ENCODE measurements at regions not wholly inside any gene's neighbourhood (a gene's known extent, or its start where the extent isn't known, plus 50 kb on each side); places are given as distances from the start of the nearest gene placed in this dataset.
"Not testable (repeated sequence)": the region's sequence is repeated elsewhere in the genome, so short reads cannot be mapped to it uniquely, and the experiment has no call there.

- Histone ChIP-seq H3K27ac (ENCODE audit: insufficient read depth, low read length, poor library complexity, severe bottlenecking) (peak overlapping the region; percentile 55), H3K36me3 (ENCODE audit: control insufficient read depth, insufficient read depth, low read length) (no peaks in the 10 kb centered on the region), H3K9me3 (ENCODE audit: control insufficient read depth, low read length) (no peaks in the 10 kb centered on the region), H3K4me3 (ENCODE audit: insufficient read depth, low read depth, low read length, poor library complexity, severe bottlenecking) (no peak overlapping the region), H3K4me1 (ENCODE audit: control insufficient read depth, insufficient read depth, low read length, poor library complexity, severe bottlenecking) (peaks cover 8% of the 10 kb centered on the region), H3K27me3 (replicated peaks; ENCODE audit: control insufficient read depth, insufficient read depth, low read length, poor library complexity, severe bottlenecking) (no peaks in the 10 kb centered on the region)
- DNase-seq = no peak
Observed at GRCh38 chr14:106395456-106396050, 869.2 kb downstream of the TMEM121 start.

DNA sequence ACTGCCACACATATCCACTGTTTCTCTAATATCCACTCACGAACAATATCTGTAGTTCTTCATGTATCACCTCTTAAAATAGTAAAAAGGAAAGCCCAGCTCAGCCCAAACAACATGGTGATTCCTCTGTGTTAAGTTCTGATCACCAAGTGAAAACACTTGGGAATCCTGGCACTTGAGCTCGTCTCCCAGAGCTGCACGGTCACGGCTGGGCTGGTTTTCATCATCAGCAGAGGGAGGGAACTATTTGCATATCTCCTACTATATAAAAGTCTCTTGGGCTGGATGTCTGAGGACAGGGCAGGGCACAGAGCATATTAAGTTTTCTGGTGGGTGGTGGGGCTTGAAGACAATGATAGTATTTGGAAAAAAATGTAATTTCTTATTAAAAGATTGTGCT is 870.6 kb downstream of the TMEM121 start:
- Histone ChIP-seq H3K4me3 (ENCODE audit: insufficient read depth, low read depth, low read length, poor library complexity, severe bottlenecking) (peak overlapping the region; percentile 24), H3K27me3 (replicated peaks; ENCODE audit: control insufficient read depth, insufficient read depth, low read length, poor library complexity, severe bottlenecking) (no peaks in the 10 kb centered on the region), H3K36me3 (ENCODE audit: control insufficient read depth, insufficient read depth, low read length) (no peaks in the 10 kb centered on the region), H3K9me3 (ENCODE audit: control insufficient read depth, low read length) (no peaks in the 10 kb centered on the region), H3K27ac (ENCODE audit: insufficient read depth, low read length, poor library complexity, severe bottlenecking) (peak overlapping the region; percentile 38), H3K4me1 (ENCODE audit: control insufficient read depth, insufficient read depth, low read length, poor library complexity, severe bottlenecking) (peaks cover 8% of the 10 kb centered on the region)
- no peak for DNase-seq

GRCh38 chr14:106398931-106399331 is 872.5 kb downstream of the TMEM121 start:
- H3K4me1 ChIP-seq (ENCODE audit: control insufficient read depth, insufficient read depth, low read length, poor library complexity, severe bottlenecking); H3K36me3 ChIP-seq (ENCODE audit: control insufficient read depth, insufficient read depth, low read length); H3K9me3 ChIP-seq (ENCODE audit: control insufficient read depth, low read length); H3K27me3 ChIP-seq (replicated peaks; ENCODE audit: control insufficient read depth, insufficient read depth, low read length, poor library complexity, severe bottlenecking): not testable (repeated sequence)
- peak in 2 of 3 donors; percentile 23 to 58 for DNase-seq
- Histone ChIP-seq H3K4me3 (ENCODE audit: insufficient read depth, low read depth, low read length, poor library complexity, severe bottlenecking) (peak overlapping the region; percentile 17), H3K27ac (ENCODE audit: insufficient read depth, low read length, poor library complexity, severe bottlenecking) (peak overlapping the region; percentile 25)

GRCh38 chr14:106401316-106401715 is 874.9 kb downstream of the TMEM121 start:
- not testable (repeated sequence) for DNase-seq

DNA sequence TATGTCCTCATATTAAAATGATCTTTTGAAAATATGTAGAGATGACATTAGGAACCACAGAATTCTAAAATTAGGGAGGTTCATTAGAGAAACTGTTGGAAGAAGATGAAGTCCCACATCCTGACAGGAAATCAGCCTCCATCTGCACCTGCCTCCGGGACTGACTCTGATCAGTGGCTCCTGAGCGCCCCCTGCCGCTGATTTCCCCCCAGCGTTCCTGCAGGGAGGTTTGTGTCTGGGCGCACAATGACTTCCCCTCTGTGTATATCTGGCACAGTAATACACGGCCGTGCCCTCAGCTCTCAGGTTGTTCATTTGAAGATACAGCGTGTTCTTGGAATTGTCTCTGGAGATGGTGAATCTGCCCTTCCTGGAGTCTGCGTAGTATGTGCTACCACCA is 883.8 kb downstream of the TMEM121 start:
- DNase-seq; H3K36me3 ChIP-seq (ENCODE audit: control insufficient read depth, insufficient read depth, low read length); H3K9me3 ChIP-seq (ENCODE audit: control insufficient read depth, low read length); H3K27ac ChIP-seq (ENCODE audit: insufficient read depth, low read length, poor library complexity, severe bottlenecking); H3K4me3 ChIP-seq (ENCODE audit: insufficient read depth, low read depth, low read length, poor library complexity, severe bottlenecking); H3K4me1 ChIP-seq (ENCODE audit: control insufficient read depth, insufficient read depth, low read length, poor library complexity, severe bottlenecking); H3K27me3 ChIP-seq (replicated peaks; ENCODE audit: control insufficient read depth, insufficient read depth, low read length, poor library complexity, severe bottlenecking): not testable (repeated sequence)

More at GRCh38 chr14:106401316-106401715, 874.9 kb downstream of the TMEM121 start:
- not testable (repeated sequence) for H3K4me3 ChIP-seq (ENCODE audit: insufficient read depth, low read depth, low read length, poor library complexity, severe bottlenecking); H3K4me1 ChIP-seq (ENCODE audit: control insufficient read depth, insufficient read depth, low read length, poor library complexity, severe bottlenecking); H3K36me3 ChIP-seq (ENCODE audit: control insufficient read depth, insufficient read depth, low read length); H3K27me3 ChIP-seq (replicated peaks; ENCODE audit: control insufficient read depth, insufficient read depth, low read length, poor library complexity, severe bottlenecking); H3K9me3 ChIP-seq (ENCODE audit: control insufficient read depth, low read length); H3K27ac ChIP-seq (ENCODE audit: insufficient read depth, low read length, poor library complexity, severe bottlenecking)

DNA sequence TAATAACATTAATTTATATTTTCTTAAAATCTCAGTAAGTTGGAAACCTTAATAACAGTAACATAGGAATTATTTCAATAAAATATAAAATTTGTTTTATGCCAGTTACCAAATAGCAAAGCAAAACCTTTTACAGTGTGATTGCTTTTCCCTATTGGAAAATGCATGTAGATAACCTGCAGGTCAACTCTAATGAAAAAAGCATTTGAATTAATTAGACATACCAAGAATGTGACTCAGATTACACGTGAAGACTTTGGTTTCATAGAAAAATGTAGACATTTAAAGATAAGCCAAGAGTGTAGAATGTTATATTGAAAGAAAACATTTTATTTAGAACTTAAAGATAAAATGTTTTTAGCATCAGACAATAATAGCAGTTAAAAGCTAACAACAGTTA is 888.1 kb downstream of the TMEM121 start:
- Histone ChIP-seq H3K36me3 (ENCODE audit: control insufficient read depth, insufficient read depth, low read length) (no peaks in the 10 kb centered on the region), H3K27ac (ENCODE audit: insufficient read depth, low read length, poor library complexity, severe bottlenecking) (no peak overlapping the region), H3K9me3 (ENCODE audit: control insufficient read depth, low read length) (no peaks in the 10 kb centered on the region), H3K27me3 (replicated peaks; ENCODE audit: control insufficient read depth, insufficient read depth, low read length, poor library complexity, severe bottlenecking) (no peaks in the 10 kb centered on the region), H3K4me3 (ENCODE audit: insufficient read depth, low read depth, low read length, poor library complexity, severe bottlenecking) (no peak overlapping the region), H3K4me1 (ENCODE audit: control insufficient read depth, insufficient read depth, low read length, poor library complexity, severe bottlenecking) (no peaks in the 10 kb centered on the region)
- no peak for DNase-seq

DNA sequence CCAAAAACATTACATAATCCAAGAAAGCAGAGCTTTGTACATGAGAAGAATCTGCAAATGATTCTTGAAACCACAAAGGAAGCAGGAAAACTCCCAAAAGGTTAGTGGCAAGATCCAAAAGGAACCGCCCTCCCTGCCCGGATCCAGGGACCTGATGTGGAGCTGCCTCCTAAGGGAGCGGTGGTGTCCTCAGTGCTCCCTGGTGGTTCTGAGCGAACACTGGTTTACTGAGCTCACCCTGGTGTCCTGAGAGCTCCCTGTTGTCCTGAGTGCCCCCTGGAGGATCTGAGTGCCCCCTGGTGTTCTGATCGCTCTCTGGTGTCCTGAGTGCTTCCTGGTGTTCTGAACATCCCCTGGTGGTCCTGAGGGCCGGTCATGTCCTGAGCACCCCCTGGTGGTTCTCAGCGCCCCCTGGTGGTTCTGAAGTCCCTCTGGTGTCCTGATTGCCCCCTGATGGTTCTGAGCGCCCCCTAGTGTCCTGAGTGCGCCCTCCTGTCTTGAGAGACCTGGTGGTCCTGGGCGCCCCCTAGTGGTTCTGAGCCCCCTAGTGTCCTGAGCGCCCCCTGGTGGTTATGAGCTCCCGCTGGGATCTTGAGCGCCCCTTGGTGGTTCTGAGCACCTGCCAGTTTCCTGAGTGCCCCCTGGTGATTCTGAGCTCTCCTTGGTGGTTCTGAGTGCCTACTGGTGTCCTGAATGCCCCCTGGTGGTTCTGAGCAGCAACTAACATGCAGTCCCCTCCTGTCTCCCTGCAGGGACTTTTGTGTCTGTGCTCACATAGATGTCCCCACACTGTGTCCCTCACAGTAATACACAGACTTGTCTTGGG is 891.1 kb downstream of the TMEM121 start:
- H3K27ac ChIP-seq (ENCODE audit: insufficient read depth, low read length, poor library complexity, severe bottlenecking) = no peak overlapping the region
- H3K36me3 ChIP-seq (ENCODE audit: control insufficient read depth, insufficient read depth, low read length) = no peaks in the 10 kb centered on the region
- H3K4me1 ChIP-seq (ENCODE audit: control insufficient read depth, insufficient read depth, low read length, poor library complexity, severe bottlenecking) = no peaks in the 10 kb centered on the region
- no peaks in the 10 kb centered on the region for H3K9me3 ChIP-seq (ENCODE audit: control insufficient read depth, low read length)
- no peak overlapping the region for H3K4me3 ChIP-seq (ENCODE audit: insufficient read depth, low read depth, low read length, poor library complexity, severe bottlenecking)
- H3K27me3 ChIP-seq (replicated peaks; ENCODE audit: control insufficient read depth, insufficient read depth, low read length, poor library complexity, severe bottlenecking) = no peaks in the 10 kb centered on the region
- DNase-seq = peak; percentile 66 to 82 (median 75)

DNA sequence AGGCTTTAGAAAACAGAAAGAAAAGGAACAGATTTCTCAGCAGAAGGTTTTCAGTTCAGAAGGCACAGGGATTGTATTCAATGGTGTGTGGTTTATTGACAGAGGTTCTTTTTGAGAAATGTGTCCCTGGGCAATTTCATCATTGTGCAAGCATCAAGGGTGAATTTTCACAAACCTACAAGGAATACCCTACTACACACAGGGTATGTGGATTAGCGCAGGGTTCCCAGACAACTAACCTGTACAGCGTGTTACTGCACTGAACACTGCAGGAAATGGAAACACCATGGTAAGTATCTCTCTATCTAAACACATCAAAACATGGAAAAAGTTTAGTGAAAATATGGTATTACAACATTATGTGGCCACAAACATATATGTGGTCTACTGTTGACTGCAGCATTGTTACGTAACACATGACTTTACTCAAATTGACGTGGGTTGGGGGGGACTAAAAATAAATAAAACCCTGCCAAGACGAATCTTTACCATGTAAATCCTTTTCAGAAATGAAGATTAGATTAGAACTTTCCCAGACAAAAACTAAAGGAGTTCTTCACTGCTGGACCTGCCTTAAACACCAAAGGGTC is 893.1 kb downstream of the TMEM121 start:
- no peaks in the 10 kb centered on the region for H3K36me3 ChIP-seq (ENCODE audit: control insufficient read depth, insufficient read depth, low read length)
- H3K4me1 ChIP-seq (ENCODE audit: control insufficient read depth, insufficient read depth, low read length, poor library complexity, severe bottlenecking) = no peaks in the 10 kb centered on the region
- no peak overlapping the region for H3K4me3 ChIP-seq (ENCODE audit: insufficient read depth, low read depth, low read length, poor library complexity, severe bottlenecking)
- H3K27me3 ChIP-seq (replicated peaks; ENCODE audit: control insufficient read depth, insufficient read depth, low read length, poor library complexity, severe bottlenecking) = no peaks in the 10 kb centered on the region
- no peak for DNase-seq
- H3K27ac ChIP-seq (ENCODE audit: insufficient read depth, low read length, poor library complexity, severe bottlenecking) = no peak overlapping the region
- H3K9me3 ChIP-seq (ENCODE audit: control insufficient read depth, low read length) = no peaks in the 10 kb centered on the region

GRCh38 chr14:106421431-106422033 is 895.1 kb downstream of the TMEM121 start:
- not testable (repeated sequence) for H3K4me3 ChIP-seq (ENCODE audit: insufficient read depth, low read depth, low read length, poor library complexity, severe bottlenecking); H3K4me1 ChIP-seq (ENCODE audit: control insufficient read depth, insufficient read depth, low read length, poor library complexity, severe bottlenecking); H3K27me3 ChIP-seq (replicated peaks; ENCODE audit: control insufficient read depth, insufficient read depth, low read length, poor library complexity, severe bottlenecking); H3K9me3 ChIP-seq (ENCODE audit: control insufficient read depth, low read length); H3K27ac ChIP-seq (ENCODE audit: insufficient read depth, low read length, poor library complexity, severe bottlenecking); H3K36me3 ChIP-seq (ENCODE audit: control insufficient read depth, insufficient read depth, low read length)
- peak; percentile 47 to 58 (median 50) for DNase-seq

DNA sequence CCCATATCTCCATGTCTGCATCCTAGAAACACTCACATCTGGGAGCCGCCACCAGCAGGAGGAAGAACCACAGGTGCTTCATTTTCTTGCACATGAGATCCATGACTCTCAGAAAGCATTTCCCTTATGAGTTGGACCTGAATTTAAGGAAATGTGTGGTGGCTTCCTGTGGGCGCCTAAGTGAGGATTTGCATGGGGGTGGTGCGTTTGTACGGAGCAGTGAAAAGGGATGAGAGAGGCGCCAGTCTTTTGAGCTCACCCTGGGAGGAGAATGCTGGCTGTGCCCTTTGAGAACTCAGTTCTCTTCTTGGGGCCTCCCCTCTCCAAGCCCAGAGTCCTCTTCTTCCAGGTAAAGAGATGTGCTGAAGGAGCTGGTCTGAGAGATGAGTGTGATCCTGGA is 895.7 kb downstream of the TMEM121 start:
- no peak for DNase-seq
- H3K4me1 ChIP-seq (ENCODE audit: control insufficient read depth, insufficient read depth, low read length, poor library complexity, severe bottlenecking) = no peaks in the 10 kb centered on the region
- no peaks in the 10 kb centered on the region for H3K27me3 ChIP-seq (replicated peaks; ENCODE audit: control insufficient read depth, insufficient read depth, low read length, poor library complexity, severe bottlenecking)
- H3K4me3 ChIP-seq (ENCODE audit: insufficient read depth, low read depth, low read length, poor library complexity, severe bottlenecking) = no peak overlapping the region
- no peak overlapping the region for H3K27ac ChIP-seq (ENCODE audit: insufficient read depth, low read length, poor library complexity, severe bottlenecking)
- H3K36me3 ChIP-seq (ENCODE audit: control insufficient read depth, insufficient read depth, low read length) = no peaks in the 10 kb centered on the region
- H3K9me3 ChIP-seq (ENCODE audit: control insufficient read depth, low read length) = no peaks in the 10 kb centered on the region

Measured in effector memory CD4-positive, alpha-beta T cell (primary cell).